ENCODE measurements at regions not wholly inside any gene's neighbourhood (a gene's known extent, or its start where the extent isn't known, plus 50 kb on each side); places are given as distances from the start of the nearest gene placed in this dataset.

DNA sequence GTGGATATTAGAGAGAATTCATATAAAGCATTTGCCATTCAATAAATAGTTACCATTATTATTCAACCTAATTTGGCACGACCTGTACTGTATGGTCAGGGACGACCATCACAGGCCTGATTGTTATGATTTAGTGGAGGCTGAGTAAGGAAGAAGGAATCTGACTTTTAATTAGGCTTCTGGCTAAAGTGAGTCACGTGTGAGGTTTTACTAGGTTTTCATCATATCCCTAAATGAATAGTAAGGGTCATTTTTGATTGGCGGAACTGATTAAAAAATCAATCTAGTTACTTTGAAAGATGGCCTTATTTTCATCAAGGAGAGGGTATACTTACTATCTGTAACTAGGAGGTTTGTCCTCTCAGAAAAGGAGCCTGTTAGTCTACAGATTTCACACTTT lies 143.4 kb downstream of the ADCYAP1 start:
- TF ChIP-seq, protein P1, sequence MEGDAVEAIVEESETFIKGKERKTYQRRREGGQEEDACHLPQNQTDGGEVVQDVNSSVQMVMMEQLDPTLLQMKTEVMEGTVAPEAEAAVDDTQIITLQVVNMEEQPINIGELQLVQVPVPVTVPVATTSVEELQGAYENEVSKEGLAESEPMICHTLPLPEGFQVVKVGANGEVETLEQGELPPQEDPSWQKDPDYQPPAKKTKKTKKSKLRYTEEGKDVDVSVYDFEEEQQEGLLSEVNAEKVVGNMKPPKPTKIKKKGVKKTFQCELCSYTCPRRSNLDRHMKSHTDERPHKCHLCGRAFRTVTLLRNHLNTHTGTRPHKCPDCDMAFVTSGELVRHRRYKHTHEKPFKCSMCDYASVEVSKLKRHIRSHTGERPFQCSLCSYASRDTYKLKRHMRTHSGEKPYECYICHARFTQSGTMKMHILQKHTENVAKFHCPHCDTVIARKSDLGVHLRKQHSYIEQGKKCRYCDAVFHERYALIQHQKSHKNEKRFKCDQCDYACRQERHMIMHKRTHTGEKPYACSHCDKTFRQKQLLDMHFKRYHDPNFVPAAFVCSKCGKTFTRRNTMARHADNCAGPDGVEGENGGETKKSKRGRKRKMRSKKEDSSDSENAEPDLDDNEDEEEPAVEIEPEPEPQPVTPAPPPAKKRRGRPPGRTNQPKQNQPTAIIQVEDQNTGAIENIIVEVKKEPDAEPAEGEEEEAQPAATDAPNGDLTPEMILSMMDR (IDR thresholded peaks at IDR 0.05; ENCODE audit: low read depth, low read length) = no peak
- TF ChIP-seq EZH2phosphoT487 (IDR thresholded peaks at IDR 0.05; ENCODE audit: low read depth) = no peak

Measured in OCI-LY3 (cell line).